ENCODE measurements at regions not wholly inside any gene's neighbourhood (a gene's known extent, or its start where the extent isn't known, plus 50 kb on each side); places are given as distances from the start of the nearest gene placed in this dataset.

DNA sequence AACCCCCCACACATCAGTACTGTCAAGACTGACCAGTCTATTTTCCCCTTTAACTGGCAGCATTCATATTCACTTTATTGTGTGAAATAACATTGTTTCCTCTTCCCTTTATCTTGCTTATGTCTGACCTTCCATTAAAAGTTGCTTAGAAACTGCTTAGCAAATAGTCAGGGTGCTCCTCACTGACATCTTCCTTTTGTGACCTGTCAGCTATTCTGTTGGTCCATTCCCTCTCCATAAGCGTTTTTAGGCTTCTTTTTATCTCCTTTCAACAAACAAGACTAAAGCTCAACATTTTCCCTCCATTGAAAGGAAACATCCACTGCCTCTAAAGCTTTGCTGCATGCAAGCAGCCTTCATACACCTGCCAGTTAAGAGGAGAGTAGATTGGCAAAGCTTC lies 147.7 kb upstream of the VGLL2 start:
- DNase-seq (no peak), ATAC-seq (no peak)
- peaks cover 0 to 8% (median 0%) of the 10 kb centered on the region in 12 donors for H3K9me3 ChIP-seq
- no peak overlapping the region for H3K27ac ChIP-seq
- WGBS, 4 donors = 16 to 27% (median 23%) methylated on average over 1 of the region's 1 CpG
- H3K36me3 ChIP-seq = no peaks in the 10 kb centered on the region
- TF ChIP-seq, protein P1, sequence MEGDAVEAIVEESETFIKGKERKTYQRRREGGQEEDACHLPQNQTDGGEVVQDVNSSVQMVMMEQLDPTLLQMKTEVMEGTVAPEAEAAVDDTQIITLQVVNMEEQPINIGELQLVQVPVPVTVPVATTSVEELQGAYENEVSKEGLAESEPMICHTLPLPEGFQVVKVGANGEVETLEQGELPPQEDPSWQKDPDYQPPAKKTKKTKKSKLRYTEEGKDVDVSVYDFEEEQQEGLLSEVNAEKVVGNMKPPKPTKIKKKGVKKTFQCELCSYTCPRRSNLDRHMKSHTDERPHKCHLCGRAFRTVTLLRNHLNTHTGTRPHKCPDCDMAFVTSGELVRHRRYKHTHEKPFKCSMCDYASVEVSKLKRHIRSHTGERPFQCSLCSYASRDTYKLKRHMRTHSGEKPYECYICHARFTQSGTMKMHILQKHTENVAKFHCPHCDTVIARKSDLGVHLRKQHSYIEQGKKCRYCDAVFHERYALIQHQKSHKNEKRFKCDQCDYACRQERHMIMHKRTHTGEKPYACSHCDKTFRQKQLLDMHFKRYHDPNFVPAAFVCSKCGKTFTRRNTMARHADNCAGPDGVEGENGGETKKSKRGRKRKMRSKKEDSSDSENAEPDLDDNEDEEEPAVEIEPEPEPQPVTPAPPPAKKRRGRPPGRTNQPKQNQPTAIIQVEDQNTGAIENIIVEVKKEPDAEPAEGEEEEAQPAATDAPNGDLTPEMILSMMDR (IDR thresholded peaks at IDR 0.05) = no peak
- no peak for TF ChIP-seq POLR2A (IDR thresholded peaks at IDR 0.05)
- intact Hi-C loops (cut with DNase I) = no loop called here
- no peak overlapping the region for H3K4me3 ChIP-seq
- H3K27me3 ChIP-seq = no peaks in the 10 kb centered on the region
- no peaks in the 10 kb centered on the region for H3K4me1 ChIP-seq

DNA sequence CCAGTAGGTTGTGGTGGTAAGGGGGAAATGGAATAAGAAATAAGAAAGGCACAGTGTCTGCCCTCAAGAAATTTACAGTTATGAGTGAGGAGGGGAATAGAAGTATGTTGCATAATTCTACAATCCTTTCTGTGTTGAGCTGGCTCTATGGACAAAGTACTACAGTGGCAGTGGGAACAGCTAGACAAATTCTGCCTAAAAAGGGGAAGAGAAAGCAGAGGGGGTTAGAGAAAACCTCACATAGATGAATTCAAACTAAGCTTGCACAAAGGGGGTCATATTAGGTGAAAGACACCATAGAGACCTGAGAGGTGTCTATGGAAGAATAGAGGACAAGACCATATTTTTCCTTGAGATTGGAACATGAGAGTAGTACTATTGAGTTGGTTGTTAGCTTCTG lies 146.9 kb upstream of the VGLL2 start:
- intact Hi-C loops (cut with DNase I) = no loop called here
- no peaks in the 10 kb centered on the region for H3K27me3 ChIP-seq
- no peaks in the 10 kb centered on the region for H3K36me3 ChIP-seq
- no peak for ATAC-seq
- no peaks in the 10 kb centered on the region for H3K4me1 ChIP-seq
- peaks cover 0 to 13% (median 0%) of the 10 kb centered on the region in 12 donors for H3K9me3 ChIP-seq
- no peak overlapping the region for H3K4me3 ChIP-seq
- no peak for DNase-seq
- no peak for TF ChIP-seq POLR2A (IDR thresholded peaks at IDR 0.05)
- TF ChIP-seq, protein P1 (IDR thresholded peaks at IDR 0.05) = no peak
- no peak overlapping the region for H3K27ac ChIP-seq

DNA sequence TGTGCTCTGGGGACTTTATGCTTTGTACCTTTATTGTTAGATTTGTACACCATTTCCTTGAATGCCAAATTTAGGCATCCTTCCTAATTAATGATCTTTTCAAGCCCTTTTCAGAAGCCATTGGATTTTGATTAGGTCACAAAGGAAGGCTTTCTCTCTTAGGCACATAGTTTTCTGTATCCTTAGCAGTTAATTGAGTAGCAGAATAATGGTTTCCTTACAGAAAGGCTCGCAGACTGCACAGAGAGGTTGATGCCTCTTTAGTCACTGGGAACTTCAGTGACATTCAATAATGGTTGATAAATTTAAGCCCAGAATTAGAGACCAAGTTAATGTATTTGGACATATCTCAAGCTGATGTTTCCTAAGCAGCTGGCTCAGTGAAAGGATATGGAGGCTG lies 139.1 kb upstream of the VGLL2 start:
- H3K4me3 ChIP-seq = no peak overlapping the region
- H3K9me3 ChIP-seq = peaks cover 0 to 10% (median 0%) of the 10 kb centered on the region in 12 donors
- TF ChIP-seq POLR2A (IDR thresholded peaks at IDR 0.05) = no peak
- TF ChIP-seq, protein P1 (IDR thresholded peaks at IDR 0.05) = no peak
- no peak for DNase-seq
- H3K27me3 ChIP-seq = no peaks in the 10 kb centered on the region
- H3K36me3 ChIP-seq = no peaks in the 10 kb centered on the region
- WGBS, 4 donors = 57 to 77% (median 68%) methylated on average over 1 of the region's 1 CpG
- ATAC-seq = no peak
- no peaks in the 10 kb centered on the region for H3K4me1 ChIP-seq
- H3K27ac ChIP-seq = no peak overlapping the region
- intact Hi-C loops (cut with DNase I) = no loop called here

DNA sequence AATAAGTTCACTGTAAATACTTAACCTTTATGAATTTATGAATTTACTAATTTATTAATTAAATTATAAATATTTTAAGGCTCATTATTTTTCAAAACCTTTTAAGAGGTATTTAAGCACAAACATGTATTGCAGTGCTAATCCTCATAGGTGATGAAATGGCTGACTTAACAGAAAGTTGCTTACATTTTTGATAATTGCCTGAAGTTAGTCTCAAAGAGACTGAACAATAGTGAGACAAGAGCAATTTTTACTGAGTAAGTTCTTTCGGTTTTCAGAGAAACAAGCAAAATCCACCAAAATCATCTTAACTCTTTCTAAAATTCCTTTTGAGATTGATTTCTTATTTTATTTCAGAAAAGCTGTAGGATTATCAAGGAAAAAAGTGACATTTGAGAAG lies 137.3 kb upstream of the VGLL2 start:
- ATAC-seq = no peak
- intact Hi-C loops (cut with DNase I) = no loop called here
- DNase-seq = no peak
- Histone ChIP-seq H3K9me3 (peaks cover 0 to 9% (median 0%) of the 10 kb centered on the region in 12 donors), H3K4me1 (no peaks in the 10 kb centered on the region), H3K27ac (no peak overlapping the region), H3K36me3 (no peaks in the 10 kb centered on the region), H3K4me3 (no peak overlapping the region), H3K27me3 (no peaks in the 10 kb centered on the region)
- 78 to 95% (median 91%) methylated on average over 1 of the region's 1 CpG for WGBS, 4 donors
- TF ChIP-seq, protein P1 (IDR thresholded peaks at IDR 0.05) = no peak
- no peak for TF ChIP-seq POLR2A (IDR thresholded peaks at IDR 0.05)

All from heart left ventricle (tissue), 16 donors.